NCI-H2107 (cell line): ENCODE measurements at regions not wholly inside any gene's neighbourhood (a gene's known extent, or its start where the extent isn't known, plus 50 kb on each side); places are given as distances from the start of the nearest gene placed in this dataset.
"Not testable (repeated sequence)": the region's sequence is repeated elsewhere in the genome, so short reads cannot be mapped to it uniquely, and the experiment has no call there.

Experiments
- DNase-seq: peaks from one replicate; lab custom pipeline; 2025; lab: John Stamatoyannopoulos, UW

DNA sequence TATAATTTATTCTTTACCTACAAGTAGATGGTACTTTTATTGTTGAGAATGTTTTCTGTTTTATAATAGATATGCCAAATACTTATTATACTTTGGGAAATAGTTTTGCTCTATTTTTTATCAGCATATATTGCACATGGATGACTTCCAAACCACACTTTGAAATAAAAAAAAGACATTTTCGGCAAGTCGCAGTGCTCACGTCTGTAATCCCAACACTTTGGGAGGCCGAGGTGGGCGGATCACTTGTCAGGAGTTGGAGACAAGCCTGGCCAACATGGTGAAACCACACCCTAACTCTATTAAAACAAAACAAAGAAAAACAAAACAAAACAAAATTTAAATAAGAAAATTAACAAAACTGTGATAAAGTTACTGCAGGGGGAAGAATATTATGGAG lies 983.9 kb upstream of the CNTN5 start:
- DNase-seq: no peak

DNA sequence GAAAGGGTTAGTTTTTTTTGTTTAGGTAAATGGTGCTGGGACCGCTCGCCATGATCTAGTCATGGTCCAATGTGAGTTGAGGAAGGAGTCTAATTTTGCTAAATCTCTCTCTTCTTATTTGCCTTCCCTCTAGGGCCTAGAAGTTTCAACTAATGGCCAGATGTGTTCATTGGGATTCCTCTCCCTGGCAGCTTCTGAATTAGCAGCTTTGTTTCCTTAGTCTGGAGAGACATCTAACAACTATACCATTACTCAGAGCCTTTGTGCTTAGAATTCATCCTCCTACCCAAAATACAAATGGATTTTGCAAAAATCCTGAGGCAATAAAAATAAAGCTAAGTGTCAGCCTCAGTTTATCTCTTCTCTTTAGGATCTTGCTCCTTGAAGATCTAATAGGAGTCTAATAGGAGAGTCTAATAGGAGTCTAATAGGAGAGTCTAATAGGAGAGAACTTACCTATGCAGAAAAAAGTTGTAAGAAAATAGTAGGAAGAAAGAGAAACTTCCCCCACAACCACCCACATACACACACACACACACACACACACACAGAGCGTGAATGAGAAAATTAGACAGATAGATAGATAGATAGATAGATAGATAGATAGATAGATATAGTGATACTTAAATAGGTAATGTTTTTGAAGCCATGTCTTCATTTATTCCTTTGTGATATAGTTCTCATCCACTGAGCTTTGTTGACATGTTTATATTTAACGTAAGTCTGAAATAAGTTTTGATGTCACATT lies 980.5 kb upstream of the CNTN5 start:
- no peak for DNase-seq

DNA sequence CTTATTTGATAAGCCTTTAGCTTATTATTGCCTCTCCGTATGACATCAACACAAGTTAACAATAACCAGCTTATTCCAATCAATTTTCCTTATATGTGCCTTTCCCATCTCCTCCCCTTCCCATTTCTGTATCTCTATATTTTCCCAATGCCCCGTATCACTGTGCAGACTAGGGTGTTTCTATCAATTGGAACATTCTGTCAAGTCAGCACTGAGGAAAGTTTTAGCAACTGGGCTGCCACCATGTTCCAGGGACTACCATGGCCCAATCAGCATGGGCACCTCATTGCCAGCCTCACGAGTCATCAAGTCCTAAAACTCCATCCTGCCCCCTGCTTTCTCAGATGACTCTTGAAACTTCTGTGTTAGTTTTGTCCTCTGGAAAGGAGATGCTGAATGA lies 973.1 kb upstream of the CNTN5 start:
- DNase-seq: no peak

DNA sequence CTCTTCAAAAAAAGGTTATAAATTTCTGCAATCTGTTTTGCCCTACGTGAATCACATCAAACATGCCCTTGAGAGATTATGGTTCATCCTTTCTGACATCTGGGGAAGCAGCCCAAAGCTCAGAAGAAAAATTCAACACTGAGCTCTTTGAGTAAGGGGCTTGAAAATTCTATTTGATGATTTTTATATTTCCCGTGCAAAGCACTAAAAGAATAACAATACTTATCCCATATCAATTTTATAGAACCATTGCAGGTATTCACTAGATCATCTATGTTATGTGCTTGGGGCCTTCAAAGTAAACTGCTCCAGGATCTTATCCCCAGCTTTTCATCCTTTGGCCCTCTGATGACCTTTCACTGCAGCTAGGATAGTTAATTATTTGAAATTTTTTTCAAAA lies 966.9 kb upstream of the CNTN5 start:
- DNase-seq: no peak

DNA sequence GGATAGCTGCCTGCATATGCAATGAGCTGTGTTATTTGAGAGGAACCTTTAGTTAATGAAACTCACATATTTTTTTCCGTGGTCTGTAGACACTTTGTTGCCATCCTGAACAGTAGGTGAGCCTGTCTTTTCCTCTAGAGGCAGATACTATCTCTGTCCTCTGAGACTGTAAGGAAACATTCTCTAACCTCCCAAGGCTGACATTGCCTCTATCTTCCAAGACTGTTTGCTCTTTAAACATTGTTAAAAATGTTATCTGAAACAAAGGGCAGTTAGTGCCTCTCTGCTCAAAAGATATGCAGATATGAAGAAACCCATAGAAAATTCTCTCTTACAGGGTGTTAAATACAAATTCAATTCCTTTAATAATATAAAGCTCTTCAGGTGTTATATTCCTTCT lies 963.8 kb upstream of the CNTN5 start:
- DNase-seq: no peak

DNA sequence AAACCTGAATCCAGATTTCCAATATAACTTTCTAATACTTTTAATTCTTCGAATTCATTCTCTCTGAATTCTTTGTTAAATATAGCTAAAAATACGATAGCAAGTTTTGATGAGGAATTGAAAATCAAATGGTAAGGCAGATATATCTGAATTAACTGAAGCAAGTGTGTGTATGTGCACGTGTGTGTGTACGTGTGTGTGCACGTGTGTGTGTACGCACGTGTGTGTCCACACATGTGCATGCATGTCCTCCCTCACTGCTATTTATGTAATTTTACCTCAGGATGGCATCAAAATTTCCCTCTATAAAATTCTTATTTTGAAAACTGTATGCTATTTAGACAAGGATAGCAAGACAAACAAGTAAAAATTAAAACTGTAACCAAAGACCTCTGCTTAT lies 961.3 kb upstream of the CNTN5 start:
- no peak for DNase-seq

DNA sequence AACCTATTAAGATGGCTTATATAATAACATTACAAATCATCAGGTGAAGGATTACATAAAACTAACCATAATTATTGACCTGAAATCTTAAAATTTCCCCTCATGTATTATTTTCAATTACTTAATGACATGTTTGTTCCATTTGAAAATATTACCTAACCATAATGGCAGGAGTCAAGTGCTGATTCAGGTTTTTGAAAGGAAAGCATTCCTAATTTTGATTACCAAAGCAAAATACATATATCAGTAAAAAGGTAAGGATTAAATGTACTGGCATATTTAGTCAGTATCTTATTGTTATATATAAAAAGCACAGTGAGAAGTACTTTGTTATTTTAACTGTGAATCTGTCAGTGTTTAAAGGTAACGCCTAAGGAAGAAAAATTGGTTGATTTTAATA lies 960.0 kb upstream of the CNTN5 start:
- DNase-seq: no peak

DNA sequence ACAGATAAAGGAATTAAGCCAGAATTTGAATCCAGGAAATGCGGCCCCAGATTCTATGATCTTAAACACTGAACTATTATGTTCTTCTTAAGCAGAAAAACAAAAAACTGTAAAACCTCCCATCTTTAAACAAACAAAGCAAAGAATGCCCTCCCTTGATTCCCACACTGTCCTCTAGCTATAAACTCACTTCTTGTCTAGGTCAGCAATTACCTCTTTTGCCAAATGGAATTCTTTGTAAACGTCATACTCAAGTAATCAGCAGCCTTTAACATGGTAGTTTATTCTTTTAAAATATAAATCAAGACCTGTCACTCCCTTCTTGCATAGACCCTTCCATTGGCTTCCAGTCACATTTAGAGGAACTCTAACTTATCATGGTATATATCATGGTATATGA lies 958.9 kb upstream of the CNTN5 start:
- DNase-seq: no peak

DNA sequence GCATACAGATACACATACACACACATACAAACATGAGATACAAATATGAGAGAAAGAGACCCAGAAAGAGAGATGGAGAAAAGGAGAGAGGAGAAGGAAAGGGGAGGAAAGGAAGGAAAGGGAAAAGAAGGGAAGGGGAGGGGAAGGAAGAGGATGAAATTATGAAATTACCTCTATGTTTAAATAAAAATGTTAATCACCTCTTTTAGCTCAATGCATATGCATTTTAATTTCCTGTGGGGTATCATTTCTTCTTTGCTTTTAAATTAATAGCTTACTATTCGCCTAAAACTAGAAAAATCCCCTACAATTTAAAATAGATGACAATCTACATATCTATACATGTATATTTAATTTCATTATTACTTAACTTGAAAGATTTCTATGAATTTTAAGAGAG lies 958.0 kb upstream of the CNTN5 start:
- DNase-seq: no peak

DNA sequence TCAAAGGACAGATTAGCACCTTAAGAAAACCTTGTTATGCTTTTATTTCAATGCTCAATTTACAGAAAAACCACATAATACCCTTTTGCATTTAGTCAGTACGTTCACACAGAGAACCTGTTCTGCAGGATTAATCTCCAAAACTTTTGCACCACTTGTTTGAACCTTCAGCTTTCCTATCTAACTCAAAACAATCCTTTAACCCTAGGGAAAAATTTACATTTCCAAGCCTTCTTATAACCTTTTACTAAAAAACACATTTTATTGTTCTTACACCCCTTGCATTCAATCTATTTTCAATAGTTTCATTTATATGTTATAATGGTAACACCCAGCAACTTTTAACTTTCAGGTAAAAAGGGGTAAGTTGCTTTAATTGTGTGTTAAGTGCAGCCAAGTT lies 952.5 kb upstream of the CNTN5 start:
- no peak for DNase-seq

DNA sequence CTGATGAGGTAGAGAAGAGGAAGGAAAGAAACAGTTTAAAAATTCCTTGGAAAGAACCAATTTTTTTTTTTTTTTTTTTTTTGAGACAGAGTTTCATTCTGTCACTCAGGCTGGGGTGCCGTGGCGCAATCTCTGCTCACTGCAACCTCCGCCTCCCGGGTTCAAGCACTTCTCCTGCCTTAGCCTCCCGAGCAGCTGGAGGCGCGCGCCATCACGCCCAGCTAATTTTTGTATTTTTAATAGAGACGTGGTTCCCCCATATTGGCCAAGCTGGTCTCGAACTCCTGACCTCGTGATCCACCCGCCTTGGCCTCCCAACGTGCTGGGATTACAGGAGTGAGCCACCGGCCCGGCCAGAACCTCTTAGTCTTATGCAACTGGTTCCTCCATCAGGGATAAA lies 951.6 kb upstream of the CNTN5 start:
- not testable (repeated sequence) for DNase-seq

DNA sequence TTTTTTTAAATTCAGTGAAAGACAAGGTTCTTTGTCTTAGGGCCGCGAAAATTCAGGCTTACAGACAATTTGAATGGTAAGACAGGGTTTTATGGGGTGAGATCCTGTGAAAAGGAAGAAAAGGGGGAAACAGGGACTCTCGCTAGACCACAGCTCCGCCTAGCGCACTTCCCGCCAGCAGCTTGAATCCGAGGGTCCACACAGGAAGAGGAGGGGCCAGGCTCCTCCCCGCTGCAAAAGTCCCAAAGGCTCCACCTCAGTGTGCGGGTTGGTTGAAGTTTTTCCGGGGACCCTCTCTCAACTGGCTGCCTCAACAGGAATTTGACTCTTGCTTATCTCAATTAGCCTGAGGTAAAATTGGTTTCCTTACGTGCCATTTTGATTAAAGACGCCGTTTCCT lies 950.9 kb upstream of the CNTN5 start:
- DNase-seq: no peak

DNA sequence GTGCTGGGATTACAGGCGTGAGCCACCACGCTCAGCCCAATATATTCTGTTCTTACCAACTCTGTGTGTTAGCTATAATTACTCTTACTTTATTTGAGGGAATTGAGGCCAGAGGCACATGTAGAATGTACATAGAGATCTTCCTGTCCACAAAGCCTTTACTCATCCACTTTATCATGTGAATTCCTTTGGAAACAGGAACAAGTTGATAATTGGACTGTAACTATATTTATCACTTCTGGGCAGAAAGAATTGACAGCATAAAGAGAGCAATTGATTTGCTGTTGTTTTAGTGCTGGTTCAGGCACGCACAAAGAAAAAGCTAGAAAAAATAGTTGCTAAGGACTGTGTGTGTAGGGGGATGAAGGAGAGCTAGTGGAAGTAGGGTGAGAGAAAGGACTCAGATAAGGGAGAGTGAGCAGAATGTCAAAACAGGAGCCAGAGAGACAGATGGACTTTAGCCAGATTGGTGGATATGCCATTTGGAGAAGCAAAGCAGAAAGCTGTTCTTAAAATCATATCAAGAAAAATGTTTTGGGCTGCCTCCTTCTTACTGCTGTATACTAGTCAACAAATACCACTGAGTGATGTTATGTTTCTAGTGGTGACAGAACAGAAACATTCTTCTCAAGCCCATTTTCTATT lies 929.8 kb upstream of the CNTN5 start:
- DNase-seq: no peak

DNA sequence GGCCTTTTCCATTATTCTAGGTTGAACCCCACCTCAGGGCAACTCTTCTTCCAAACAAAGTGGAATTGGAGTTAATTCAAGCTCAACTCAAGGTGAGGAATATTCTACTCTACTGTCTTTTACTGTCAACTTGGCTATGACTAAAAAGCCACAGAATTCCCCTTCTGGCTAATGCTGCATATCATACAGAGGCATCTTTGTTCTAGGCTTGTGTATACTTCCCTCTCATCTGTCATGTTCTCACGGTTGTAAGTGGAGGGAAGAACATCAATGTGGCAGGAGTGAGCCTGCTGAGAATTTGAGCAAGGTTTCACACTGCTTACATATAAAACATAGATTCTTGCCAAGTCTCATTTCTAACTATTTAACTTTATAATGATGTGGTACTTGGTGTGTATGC lies 921.4 kb upstream of the CNTN5 start:
- DNase-seq: no peak

DNA sequence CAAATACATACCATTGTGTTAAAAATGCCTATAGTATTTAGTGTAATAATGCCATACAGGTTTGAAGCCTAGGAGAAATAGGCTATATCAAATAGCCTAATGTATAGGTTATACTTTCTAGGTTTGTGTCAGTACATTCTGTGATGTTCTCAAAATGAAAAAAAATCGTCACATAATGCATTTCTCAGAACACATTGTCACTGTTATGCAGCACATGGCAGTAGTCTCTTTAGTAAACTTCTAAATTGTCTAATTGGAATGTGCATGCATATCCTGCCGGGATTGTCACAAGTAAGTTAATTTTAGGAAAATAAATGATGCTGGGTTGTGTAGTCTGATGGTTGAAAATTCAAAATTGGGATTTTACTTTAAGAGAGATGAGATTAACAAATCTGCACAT lies 920.1 kb upstream of the CNTN5 start:
- no peak for DNase-seq

DNA sequence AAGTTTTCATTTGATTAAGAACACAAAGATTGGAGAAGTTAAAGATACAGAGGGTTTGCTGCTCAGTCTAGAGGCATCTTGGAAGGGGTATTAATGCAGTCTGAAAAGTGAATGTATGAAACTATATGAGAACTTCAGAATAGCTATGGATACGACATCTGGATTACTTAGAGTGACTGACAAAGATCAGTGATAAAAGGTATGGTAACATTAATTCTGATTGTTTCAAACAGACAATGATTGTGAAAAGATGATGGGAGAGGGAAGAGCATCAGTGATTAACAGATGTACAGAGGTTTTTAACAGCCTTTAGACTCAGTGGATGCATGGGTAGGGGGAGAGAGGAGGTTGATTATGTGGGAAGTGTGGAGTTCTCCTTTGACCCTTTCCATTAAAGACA lies 919.4 kb upstream of the CNTN5 start:
- DNase-seq: no peak

DNA sequence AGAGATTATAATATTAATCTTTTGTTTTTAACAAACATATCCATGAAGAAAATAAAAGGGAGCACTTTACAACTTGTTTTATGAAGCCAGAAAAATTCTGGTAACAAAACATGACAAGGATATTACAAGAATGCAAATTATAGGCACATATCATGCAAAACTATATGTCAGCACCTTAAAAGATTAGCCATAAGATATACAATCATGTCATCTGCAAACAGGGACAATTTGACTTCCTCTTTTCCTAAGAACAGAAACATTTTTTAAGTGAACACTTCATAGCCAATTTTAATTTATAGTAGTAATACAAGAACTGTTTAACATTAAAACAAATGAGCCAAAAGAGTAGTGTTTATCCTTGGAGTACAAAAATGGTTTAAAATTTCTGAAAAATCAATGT lies 916.5 kb upstream of the CNTN5 start:
- DNase-seq: no peak

DNA sequence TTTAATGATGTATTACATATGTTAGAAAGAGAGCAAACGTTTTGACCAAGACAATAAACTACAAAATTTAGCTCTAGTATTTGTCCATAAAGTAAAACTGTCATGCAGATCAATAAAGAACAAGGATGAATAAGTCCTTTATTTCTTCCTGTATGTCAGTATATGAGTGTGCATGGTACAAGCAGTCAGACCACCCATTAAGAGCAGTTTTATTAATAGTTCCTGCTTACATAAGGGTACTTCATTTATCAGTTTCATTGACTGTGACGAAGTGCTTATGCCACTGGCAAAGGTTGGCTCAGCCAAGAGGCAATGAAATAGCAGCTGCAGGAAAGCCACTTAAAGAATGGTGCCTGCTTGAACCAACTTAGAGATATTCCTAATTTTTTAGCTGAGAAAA lies 913.0 kb upstream of the CNTN5 start:
- no peak for DNase-seq

DNA sequence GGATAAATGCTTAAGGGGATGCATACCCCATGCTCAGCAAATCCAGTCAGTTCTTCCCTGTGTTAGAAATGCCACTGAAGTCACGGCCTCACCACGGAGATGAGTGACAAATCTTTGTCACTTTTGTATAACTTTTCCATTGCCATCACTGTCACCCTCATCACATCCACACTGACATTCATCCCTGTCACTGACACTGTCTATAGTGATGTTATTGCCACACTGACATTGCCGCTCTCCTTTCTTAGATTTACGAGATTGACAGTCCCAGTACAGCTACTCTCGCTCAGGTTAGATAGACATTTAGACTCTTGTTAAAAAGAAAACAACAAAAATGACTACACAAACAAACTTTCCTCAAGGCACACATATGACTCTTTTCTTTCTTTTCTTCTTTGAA lies 910.7 kb upstream of the CNTN5 start:
- DNase-seq: no peak

DNA sequence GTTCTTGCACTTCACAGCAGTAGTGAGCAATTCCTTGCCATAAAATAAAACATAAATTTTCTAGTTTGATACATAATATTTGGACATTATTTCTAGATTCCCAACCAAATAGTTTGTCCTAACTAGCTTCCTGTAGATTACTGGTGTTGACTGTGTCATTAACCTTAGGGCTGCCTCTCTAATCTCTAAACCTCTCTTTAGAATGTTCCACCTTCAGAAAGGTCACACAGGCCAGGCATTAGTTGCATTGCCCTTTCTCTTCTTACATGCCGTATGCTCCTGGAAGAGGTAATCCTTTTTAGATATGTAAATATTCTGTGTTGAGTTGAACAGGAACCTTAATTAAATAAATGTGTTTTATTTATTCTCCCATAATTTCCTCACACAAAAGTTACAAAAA lies 904.9 kb upstream of the CNTN5 start:
- DNase-seq: no peak

DNA sequence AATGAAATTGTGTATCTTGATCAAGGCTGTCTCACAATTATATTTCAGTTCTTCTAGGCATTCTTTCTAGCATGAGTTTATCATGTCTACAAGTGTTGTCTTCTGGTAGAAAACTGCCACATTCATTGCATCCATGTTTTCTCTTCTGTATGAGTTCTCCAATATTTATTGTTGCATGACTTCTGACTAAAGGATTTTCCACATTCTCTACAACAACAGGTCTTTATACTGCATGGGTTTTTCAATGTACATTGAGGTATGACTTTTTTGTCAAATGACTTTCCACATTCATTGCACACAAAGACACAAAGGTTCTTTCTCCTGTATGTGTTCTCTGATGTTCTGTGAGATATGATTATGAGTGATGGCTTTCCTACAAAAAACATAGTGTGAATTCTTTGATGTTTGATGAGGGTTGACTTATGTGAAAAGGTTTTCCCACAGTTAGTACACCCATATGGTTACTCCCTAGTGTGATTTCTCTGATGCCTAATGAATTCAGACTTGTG lies 890.6 kb upstream of the CNTN5 start:
- DNase-seq: no peak

DNA sequence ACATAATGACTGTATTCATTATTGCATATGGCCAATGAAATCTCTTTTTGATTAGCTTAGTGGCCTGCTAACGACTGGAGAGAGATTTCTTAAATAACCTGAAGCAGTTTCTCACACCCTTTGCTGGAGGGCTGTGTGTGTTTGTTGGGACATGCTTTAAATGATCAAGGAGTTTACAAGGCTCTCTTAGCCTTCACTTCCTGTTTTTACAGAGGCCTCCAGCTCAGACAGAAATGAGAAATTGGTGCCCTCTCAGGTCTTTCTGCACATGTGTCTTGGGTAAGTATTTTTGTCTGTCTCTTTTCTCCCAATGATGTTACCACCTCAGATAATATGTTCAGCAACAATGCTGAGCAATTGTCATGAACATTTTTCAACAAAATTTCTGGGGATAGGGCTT lies 884.4 kb upstream of the CNTN5 start:
- DNase-seq: no peak

DNA sequence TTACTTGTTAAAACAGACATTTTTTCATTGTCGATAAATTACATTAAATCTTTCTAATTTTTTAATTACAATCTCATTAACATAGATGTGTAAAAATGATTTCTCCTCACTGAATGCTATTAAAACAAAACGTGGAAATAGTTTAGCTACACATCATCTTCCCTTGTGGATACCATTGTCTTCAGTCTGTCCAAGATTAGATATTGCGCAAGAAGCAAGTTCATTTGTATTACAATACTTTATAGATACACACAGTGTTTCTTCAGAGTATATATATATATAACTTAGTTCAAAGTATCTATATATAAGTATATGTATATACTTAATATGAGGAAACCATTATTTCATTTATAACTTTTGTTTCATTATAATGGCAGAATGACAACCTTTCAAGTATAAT lies 883.3 kb upstream of the CNTN5 start:
- DNase-seq: no peak

DNA sequence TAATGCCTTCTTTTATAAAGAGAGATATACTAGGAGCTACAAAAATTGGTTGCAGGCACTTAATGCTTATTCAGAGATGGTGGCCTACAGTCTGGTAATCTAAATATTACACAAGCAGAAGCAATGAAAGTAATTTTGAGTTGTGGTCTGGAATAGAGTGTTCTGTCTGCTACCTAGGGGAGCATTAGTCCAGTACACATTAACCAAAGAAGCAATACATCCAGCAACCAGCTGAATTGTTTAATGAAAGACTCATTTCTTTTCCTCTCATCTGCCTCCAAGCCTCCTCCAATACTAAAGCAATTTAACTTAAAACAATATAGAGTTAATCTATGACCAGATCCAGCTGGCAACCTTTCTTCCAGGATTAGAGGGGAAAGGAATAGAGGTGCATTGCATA lies 877.1 kb upstream of the CNTN5 start:
- DNase-seq: no peak
